PC-3 (cell line): ENCODE measurements at regions not wholly inside any gene's neighbourhood (a gene's known extent, or its start where the extent isn't known, plus 50 kb on each side); places are given as distances from the start of the nearest gene placed in this dataset.

Experiments used
- ATAC-seq: fragments of 200-7000 bp; cut with Tn5 transposase; 2 replicates; pipeline ENCODE4 v1.9.1; 2020; ENCODE audit warnings: mild to moderate bottlenecking, moderate library complexity
- BruUV-seq: library from RNA; stranded (reverse); fragments of 400-500 nt; replicated peaks from 2 replicates; lab custom pipeline; 2021; lab: Mats Ljungman, UMichigan
- CTCF ChIA-PET: fragments of 300-600 bp; sonication (Branson Sonifier 250); formaldehyde crosslinking; loops from one replicate; lab custom pipeline; 2022; ENCODE audit warnings: antibody characterized with exemption; lab: Charles Lee
- POLR2A ChIA-PET: fragments of 300-600 bp; sonication (Branson Sonifier 250); formaldehyde crosslinking; loops from one replicate; lab custom pipeline; 2022; ENCODE audit warnings: antibody characterized with exemption; ENCODE audit not compliant: unreplicated experiment; lab: Charles Lee
- DNase-seq: peaks from one replicate; pipeline ENCODE4 v3.0.0-alpha.2; 2015
- H2AFZ ChIP-seq: fragments of 300-600 bp; sonication (generic); 2 replicates; pipeline ENCODE4 v1.6.0; 2016; ENCODE audit warnings: antibody characterized with exemption, low read length
- H3F3A ChIP-seq: fragments of 300-600 bp; sonication (generic); one replicate; pipeline ENCODE4 v1.6.0; 2017; ENCODE audit warnings: antibody characterized with exemption, low read length, control low read depth, mild to moderate bottlenecking; ENCODE audit not compliant: unreplicated experiment
- H3K27ac ChIP-seq: fragments of 300-600 bp; sonication (generic); 2 replicates; pipeline ENCODE4 v1.5.1; 2016; ENCODE audit warnings: mild to moderate bottlenecking, low read length
- H3K27me3 ChIP-seq: fragments of 300-600 bp; sonication (generic); 2 replicates; pipeline ENCODE4 v1.6.1; 2016; ENCODE audit warnings: low read length, mixed read lengths
- H3K36me3 ChIP-seq: fragments of 300-600 bp; sonication (generic); 2 replicates; pipeline ENCODE4 v1.6.1; 2016; ENCODE audit warnings: low read depth, mixed run types, low read length, mixed read lengths
- H3K4me1 ChIP-seq: fragments of 300-600 bp; sonication (generic); 2 replicates; pipeline ENCODE4 v1.5.1; 2016; ENCODE audit warnings: low read length; ENCODE audit not compliant: insufficient read depth
- H3K4me2 ChIP-seq: fragments of 300-600 bp; sonication (generic); 2 replicates; pipeline ENCODE4 v1.6.0; 2016; ENCODE audit warnings: low read length
- H3K4me3 ChIP-seq: fragments of 300-600 bp; sonication (generic); 2 replicates; pipeline ENCODE4 v1.5.1; 2016; ENCODE audit warnings: mild to moderate bottlenecking, low read length, mixed read lengths
- H3K79me2 ChIP-seq: fragments of 300-600 bp; sonication (generic); 2 replicates; pipeline ENCODE4 v1.6.1; 2017; ENCODE audit warnings: low read length, mixed read lengths
- H3K9ac ChIP-seq: fragments of 300-600 bp; sonication (generic); 2 replicates; pipeline ENCODE4 v1.6.0; 2016; ENCODE audit warnings: mild to moderate bottlenecking, low read length
- H3K9me2 ChIP-seq: fragments of 300-600 bp; sonication (generic); replicated peaks from 2 replicates; pipeline ENCODE4 v1.6.1; 2016; ENCODE audit warnings: mixed run types, low read length, mixed read lengths
- H3K9me3 ChIP-seq: fragments of 300-600 bp; sonication (generic); 2 replicates; pipeline ENCODE4 v1.6.1; 2016; ENCODE audit warnings: low read length, mixed read lengths
- H4K20me1 ChIP-seq: fragments of 300-600 bp; sonication (generic); 2 replicates; pipeline ENCODE4 v1.6.1; 2016; ENCODE audit warnings: low read length, mixed read lengths
- EZH2 ChIP-seq: fragments of 300-600 bp; sonication (generic); IDR thresholded peaks from one replicate; pipeline ENCODE4 v1.6.1; 2017; ENCODE audit warnings: antibody characterized with exemption, mild to moderate bottlenecking, low read length; ENCODE audit not compliant: unreplicated experiment
- EZH2phosphoT487 ChIP-seq: fragments of 300-600 bp; sonication (generic); IDR thresholded peaks from 2 replicates; pipeline ENCODE4 v1.6.1; 2018; ENCODE audit warnings: mild to moderate bottlenecking, antibody characterized with exemption, low read length, borderline replicate concordance
- intact Hi-C: fragments of 100-400 bp; cut with micrococcal nuclease; formaldehyde crosslinking; loops from 2 replicates; pipeline ENCODE4 v1.9.0; 2023
- TF ChIP-seq, protein P1 (sequence below): fragments of 300-600 bp; sonication (generic); conservative IDR thresholded peaks from 2 replicates; pipeline ENCODE4 v1.5.1; 2017; ENCODE audit warnings: antibody characterized with exemption, low read depth, mild to moderate bottlenecking, low read length

DNA sequence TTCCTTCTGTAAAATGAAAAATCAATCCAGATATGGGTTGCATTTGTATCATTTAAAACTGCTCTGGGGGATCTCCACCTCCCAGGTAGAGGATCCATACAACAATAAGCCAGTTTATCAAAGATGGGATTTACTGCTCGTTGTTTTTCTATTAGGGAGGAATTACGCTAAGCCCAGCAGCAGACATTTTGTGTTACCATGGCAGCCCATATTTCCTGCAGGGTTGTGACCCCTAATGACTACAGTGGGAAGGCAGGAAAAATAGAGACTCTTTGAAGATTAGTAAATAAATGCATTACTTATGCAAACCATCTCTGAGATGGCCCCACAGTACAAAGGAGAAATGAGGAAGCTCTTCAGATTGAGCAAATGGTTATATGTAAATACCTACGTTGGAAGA, 253.4 kb upstream of the GPR101 start:
- intact Hi-C loops, result no loop called here
- no peak overlapping the region for H3K4me2 ChIP-seq
- H3K9me3 ChIP-seq, result no peaks in the 10 kb centered on the region
- peaks cover 8% of the 10 kb centered on the region; the same call in 1 of the 2 replicates for H3K27me3 ChIP-seq
- DNase-seq, result no peak
- no TSS peak for BruUV-seq
- CTCF ChIA-PET, result no interaction called here
- TF ChIP-seq EZH2 (no peak), EZH2phosphoT487 (no peak)
- TF ChIP-seq, protein P1, sequence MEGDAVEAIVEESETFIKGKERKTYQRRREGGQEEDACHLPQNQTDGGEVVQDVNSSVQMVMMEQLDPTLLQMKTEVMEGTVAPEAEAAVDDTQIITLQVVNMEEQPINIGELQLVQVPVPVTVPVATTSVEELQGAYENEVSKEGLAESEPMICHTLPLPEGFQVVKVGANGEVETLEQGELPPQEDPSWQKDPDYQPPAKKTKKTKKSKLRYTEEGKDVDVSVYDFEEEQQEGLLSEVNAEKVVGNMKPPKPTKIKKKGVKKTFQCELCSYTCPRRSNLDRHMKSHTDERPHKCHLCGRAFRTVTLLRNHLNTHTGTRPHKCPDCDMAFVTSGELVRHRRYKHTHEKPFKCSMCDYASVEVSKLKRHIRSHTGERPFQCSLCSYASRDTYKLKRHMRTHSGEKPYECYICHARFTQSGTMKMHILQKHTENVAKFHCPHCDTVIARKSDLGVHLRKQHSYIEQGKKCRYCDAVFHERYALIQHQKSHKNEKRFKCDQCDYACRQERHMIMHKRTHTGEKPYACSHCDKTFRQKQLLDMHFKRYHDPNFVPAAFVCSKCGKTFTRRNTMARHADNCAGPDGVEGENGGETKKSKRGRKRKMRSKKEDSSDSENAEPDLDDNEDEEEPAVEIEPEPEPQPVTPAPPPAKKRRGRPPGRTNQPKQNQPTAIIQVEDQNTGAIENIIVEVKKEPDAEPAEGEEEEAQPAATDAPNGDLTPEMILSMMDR, result no peak
- no peaks in the 10 kb centered on the region for H3K36me3 ChIP-seq
- ATAC-seq, result no peak
- H3K27ac ChIP-seq, result no peak overlapping the region
- H4K20me1 ChIP-seq, result no peaks in the 10 kb centered on the region
- H3K79me2 ChIP-seq, result no peaks in the 10 kb centered on the region
- no peaks in the 10 kb centered on the region for H3F3A ChIP-seq
- H3K4me3 ChIP-seq, result no peak overlapping the region
- no peak overlapping the region for H3K9ac ChIP-seq
- H3K9me2 ChIP-seq, result no peaks in the 10 kb centered on the region
- POLR2A ChIA-PET, result no interaction called here
- no peak overlapping the region for H2AFZ ChIP-seq
- H3K4me1 ChIP-seq, result no peaks in the 10 kb centered on the region

DNA sequence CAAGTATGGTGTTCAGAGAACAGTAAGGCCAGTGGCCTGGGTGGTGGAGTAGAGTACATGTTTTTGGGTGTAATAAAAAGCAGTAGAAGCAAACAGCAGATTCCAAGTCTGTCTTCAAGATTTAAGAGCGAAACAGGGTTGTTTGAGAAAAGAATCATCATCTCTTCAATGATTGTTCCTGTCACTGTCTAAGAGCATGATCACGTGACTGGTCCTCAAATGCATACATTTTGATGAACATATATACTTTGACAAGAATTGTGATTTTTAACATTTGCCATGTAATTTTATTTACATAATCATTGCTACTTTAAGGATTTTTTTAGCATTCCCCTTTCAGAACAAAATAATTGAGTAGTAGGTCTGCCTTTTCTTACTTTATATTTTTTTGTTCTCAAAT, 252.6 kb upstream of the GPR101 start:
- H3K4me3 ChIP-seq, result no peak overlapping the region
- no peak overlapping the region for H3K9ac ChIP-seq
- POLR2A ChIA-PET, result no interaction called here
- intact Hi-C loops, result no loop called here
- no peaks in the 10 kb centered on the region for H3K36me3 ChIP-seq
- H3K27ac ChIP-seq, result no peak overlapping the region
- no peak for ATAC-seq
- H3K27me3 ChIP-seq, result peaks cover 8% of the 10 kb centered on the region; the same call in 1 of the 2 replicates
- H3K9me2 ChIP-seq, result no peaks in the 10 kb centered on the region
- no peaks in the 10 kb centered on the region for H3F3A ChIP-seq
- DNase-seq, result no peak
- no TSS peak for BruUV-seq
- CTCF ChIA-PET, result no interaction called here
- no peaks in the 10 kb centered on the region for H3K4me1 ChIP-seq
- no peaks in the 10 kb centered on the region for H3K79me2 ChIP-seq
- H2AFZ ChIP-seq, result no peak overlapping the region
- H4K20me1 ChIP-seq, result no peaks in the 10 kb centered on the region
- H3K4me2 ChIP-seq, result no peak overlapping the region
- TF ChIP-seq EZH2phosphoT487 (no peak), EZH2 (no peak)
- TF ChIP-seq, protein P1, result no peak
- no peaks in the 10 kb centered on the region for H3K9me3 ChIP-seq

- no TSS peak for BruUV-seq
- H3K4me3 ChIP-seq, result no peak overlapping the region
- H3K36me3 ChIP-seq, result no peaks in the 10 kb centered on the region
- intact Hi-C loops, result no loop called here
- ChIA-PET CTCF (no interaction called here), POLR2A (no interaction called here)
- H3K27me3 ChIP-seq, result peaks cover 16% of the 10 kb centered on the region
- H3K4me2 ChIP-seq, result no peak overlapping the region
- TF ChIP-seq EZH2phosphoT487 (no peak), EZH2 (no peak)
- TF ChIP-seq, protein P1, result no peak
- no peak overlapping the region for H2AFZ ChIP-seq
- H3K9me2 ChIP-seq, result no peaks in the 10 kb centered on the region
- no peaks in the 10 kb centered on the region for H4K20me1 ChIP-seq
- H3K79me2 ChIP-seq, result no peaks in the 10 kb centered on the region
- no peaks in the 10 kb centered on the region for H3K4me1 ChIP-seq
- no peak for ATAC-seq
- no peak overlapping the region for H3K9ac ChIP-seq
- DNase-seq, result no peak
- H3F3A ChIP-seq, result no peaks in the 10 kb centered on the region
- H3K9me3 ChIP-seq, result no peaks in the 10 kb centered on the region
- no peak overlapping the region for H3K27ac ChIP-seq
Observed at GRCh38 chrX:137278825-137279224, 245.0 kb upstream of the GPR101 start.
